Endothelial cell (in vitro differentiated cells): ENCODE measurements at regions not wholly inside any gene's neighbourhood (a gene's known extent, or its start where the extent isn't known, plus 50 kb on each side); places are given as distances from the start of the nearest gene placed in this dataset.

ENCODE experiments used
- DNase-seq: peaks from one replicate; pipeline ENCODE4 v3.0.0; 2021; ENCODE audit warnings: low spot score
- H3K27ac Mint-ChIP-seq: one replicate; pipeline ENCODE4 v1.8.0; 2021; ENCODE audit warnings: mixed read lengths, inconsistent platforms; ENCODE audit not compliant: unreplicated experiment
- H3K27me3 Mint-ChIP-seq: one replicate; pipeline ENCODE4 v1.8.0; 2021; ENCODE audit warnings: mild to moderate bottlenecking, moderate library complexity, mixed read lengths, inconsistent platforms; ENCODE audit not compliant: unreplicated experiment
- H3K36me3 Mint-ChIP-seq: one replicate; pipeline ENCODE4 v1.8.0; 2021; ENCODE audit warnings: mild to moderate bottlenecking, low read depth, mixed read lengths, inconsistent platforms; ENCODE audit not compliant: unreplicated experiment
- H3K4me1 Mint-ChIP-seq: one replicate; pipeline ENCODE4 v1.8.0; 2021; ENCODE audit warnings: mild to moderate bottlenecking, mixed read lengths, inconsistent platforms; ENCODE audit not compliant: unreplicated experiment
- H3K4me3 Mint-ChIP-seq: one replicate; pipeline ENCODE4 v1.8.0; 2021; ENCODE audit warnings: mild to moderate bottlenecking, mixed read lengths, inconsistent platforms; ENCODE audit not compliant: unreplicated experiment
- H3K9me3 Mint-ChIP-seq: one replicate; pipeline ENCODE4 v1.8.0; 2021; ENCODE audit warnings: mixed read lengths, inconsistent platforms; ENCODE audit not compliant: unreplicated experiment
- CTCF ChIP-seq: fragments of 200-600 bp; sonication (generic); IDR thresholded peaks from one replicate; pipeline ENCODE4 v1.5.0; 2021; ENCODE audit warnings: antibody characterized with exemption; ENCODE audit not compliant: unreplicated experiment

DNA sequence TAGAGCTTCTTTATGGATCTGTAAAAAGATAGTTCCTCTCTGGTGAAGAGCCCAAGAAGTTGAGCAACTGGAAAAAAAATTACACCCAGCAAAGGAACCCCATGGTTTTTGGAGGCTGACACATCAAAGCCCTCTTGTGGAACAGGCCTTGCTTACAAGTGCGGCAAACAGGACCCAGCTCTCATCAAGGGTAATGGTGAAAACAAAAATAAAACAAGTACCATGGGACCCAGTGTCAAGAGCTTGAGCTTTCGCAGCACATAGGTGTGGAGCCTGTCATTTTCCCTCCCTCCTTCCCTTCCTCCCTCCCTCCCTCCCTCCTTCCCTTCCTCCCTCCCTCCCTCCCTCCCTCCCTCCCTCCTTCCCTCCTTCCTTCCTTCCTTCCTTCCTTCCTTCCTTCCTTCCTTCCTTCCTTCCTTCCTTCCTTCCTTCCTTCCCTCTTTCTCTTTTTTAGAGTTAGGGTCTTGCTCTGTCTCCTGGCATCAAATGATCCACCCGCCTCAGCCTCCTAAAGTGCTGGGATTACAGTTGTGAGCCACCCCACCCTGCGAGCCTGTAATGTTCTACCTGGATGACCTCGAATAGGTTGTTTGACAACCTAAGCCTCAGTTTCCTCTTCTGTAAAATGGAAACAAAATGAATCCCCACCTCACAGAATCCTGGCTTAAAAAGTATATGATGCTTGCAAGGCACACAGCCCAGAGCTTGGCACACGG is 114.3 kb upstream of the RPH3A start:
- peaks cover 8% of the 10 kb centered on the region for H3K27me3 Mint-ChIP-seq
- no peaks in the 10 kb centered on the region for H3K36me3 Mint-ChIP-seq
- no peak for DNase-seq
- no peaks in the 10 kb centered on the region for H3K9me3 Mint-ChIP-seq
- no peak overlapping the region for H3K4me3 Mint-ChIP-seq
- H3K27ac Mint-ChIP-seq = no peak overlapping the region
- peaks cover 26% of the 10 kb centered on the region for H3K4me1 Mint-ChIP-seq
- no peak for TF ChIP-seq CTCF

GRCh38 chr12:112680993-112681392 is 110.6 kb upstream of the RPH3A start:
- Mint-ChIP-seq H3K4me1 (peaks cover 8% of the 10 kb centered on the region), H3K36me3 (no peaks in the 10 kb centered on the region), H3K27me3 (peaks cover 8% of the 10 kb centered on the region), H3K27ac (no peak overlapping the region), H3K9me3 (no peaks in the 10 kb centered on the region), H3K4me3 (no peak overlapping the region)
- TF ChIP-seq CTCF = no peak
- DNase-seq = no peak

DNA sequence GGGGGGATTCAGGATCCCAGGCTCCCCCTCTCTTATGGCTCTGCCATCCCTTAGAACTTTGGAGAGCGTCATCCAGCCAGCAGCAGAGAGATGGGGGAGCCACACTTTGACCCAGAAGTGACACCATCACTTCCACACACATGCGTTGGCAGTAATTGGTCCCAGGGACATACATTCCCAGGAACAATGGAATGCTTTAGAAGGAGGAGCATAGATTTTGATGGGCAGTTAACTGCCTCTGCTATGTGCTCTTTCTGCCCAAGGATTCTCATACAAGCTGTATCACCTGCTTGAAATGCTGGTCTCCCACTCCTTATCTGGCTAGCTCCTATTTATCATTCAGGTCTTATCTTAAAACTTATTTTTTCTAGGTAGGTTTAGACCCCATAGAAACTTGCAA is 109.0 kb upstream of the RPH3A start:
- H3K27me3 Mint-ChIP-seq = peaks cover 8% of the 10 kb centered on the region
- H3K27ac Mint-ChIP-seq = no peak overlapping the region
- H3K4me3 Mint-ChIP-seq = no peak overlapping the region
- H3K9me3 Mint-ChIP-seq = no peaks in the 10 kb centered on the region
- DNase-seq = no peak
- no peaks in the 10 kb centered on the region for H3K36me3 Mint-ChIP-seq
- no peaks in the 10 kb centered on the region for H3K4me1 Mint-ChIP-seq
- TF ChIP-seq CTCF = no peak

DNA sequence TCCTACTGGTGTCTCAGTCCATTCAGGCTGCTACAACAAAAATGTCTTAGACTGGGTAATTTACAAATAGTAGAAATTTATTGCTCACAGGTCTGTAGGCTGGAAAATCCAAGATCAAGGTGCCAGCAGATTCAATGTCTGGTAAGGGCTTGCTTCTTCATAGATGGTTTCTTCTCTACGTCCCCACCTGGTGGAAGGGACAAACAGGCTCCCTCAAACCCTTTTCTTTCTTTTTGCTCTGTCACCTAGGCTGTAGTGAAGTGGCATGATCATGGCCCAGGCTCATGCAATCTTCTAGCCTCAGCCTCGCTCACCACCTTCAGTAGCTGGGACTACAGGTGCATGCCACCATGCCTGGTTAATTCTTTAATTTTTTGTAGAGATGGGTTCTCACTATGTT is 106.8 kb upstream of the RPH3A start:
- Mint-ChIP-seq H3K4me3 (no peak overlapping the region), H3K9me3 (no peaks in the 10 kb centered on the region), H3K27ac (no peak overlapping the region), H3K27me3 (peaks cover 5% of the 10 kb centered on the region), H3K36me3 (no peaks in the 10 kb centered on the region), H3K4me1 (no peaks in the 10 kb centered on the region)
- TF ChIP-seq CTCF = no peak
- no peak for DNase-seq

GRCh38 chr12:112685321-112685720 is 106.2 kb upstream of the RPH3A start:
- no peak for DNase-seq
- no peaks in the 10 kb centered on the region for H3K9me3 Mint-ChIP-seq
- TF ChIP-seq CTCF = no peak
- H3K27me3 Mint-ChIP-seq = peaks cover 3% of the 10 kb centered on the region
- H3K4me3 Mint-ChIP-seq = no peak overlapping the region
- no peak overlapping the region for H3K27ac Mint-ChIP-seq
- H3K4me1 Mint-ChIP-seq = no peaks in the 10 kb centered on the region
- no peaks in the 10 kb centered on the region for H3K36me3 Mint-ChIP-seq
